Thyroid gland (tissue), 4 donors: ENCODE measurements at regions not wholly inside any gene's neighbourhood (a gene's known extent, or its start where the extent isn't known, plus 50 kb on each side); places are given as distances from the start of the nearest gene placed in this dataset.

Experiments
- DNase-seq, 2 donors: peaks; one replicate each; pipeline ENCODE4 v3.0.0-alpha.2; 2019
- H3K27ac ChIP-seq, 3 donors: fragments of 200-600 bp; sonication (generic); 1 replicate in 2 of 3; 2 replicates in 1 of 3; pipeline ENCODE4 v1.5.1; 2016 to 2019; ENCODE audit warnings: mild to moderate bottlenecking in 1 of 3, moderate library complexity in 1 of 3
- H3K27me3 ChIP-seq: fragments of 200-600 bp; sonication (generic); one replicate; pipeline ENCODE4 v1.5.1; 2019
- H3K36me3 ChIP-seq, 2 donors: fragments of 200-600 bp; sonication (generic); one replicate each; pipeline ENCODE4 v1.5.1; 2016 to 2019
- H3K4me1 ChIP-seq, 2 donors: fragments of 200-600 bp; sonication (generic); one replicate each; pipeline ENCODE4 v1.5.1; 2017 to 2019
- H3K4me3 ChIP-seq, 3 donors: fragments of 200-600 bp; sonication (generic); replicated peaks in 1 of 3; 1 replicate in 2 of 3; 2 replicates in 1 of 3; pipeline ENCODE4 v1.5.1; 2016; ENCODE audit warnings: mild to moderate bottlenecking in 1 of 3
- H3K9me3 ChIP-seq: fragments of 200-600 bp; sonication (generic); one replicate; pipeline ENCODE4 v1.5.1; 2017
- CTCF ChIP-seq, 6 experiments: fragments of 200-600 bp in 3 of 6; fragments of 450-650 bp in 3 of 6; sonication (generic) in 3 of 6; IDR thresholded peaks; one replicate each; pipeline ENCODE4 v1.5.1; 2016 to 2019; ENCODE audit warnings: antibody characterized with exemption in 6 of 6, mild to moderate bottlenecking in 2 of 6, inconsistent platforms in 1 of 6, moderate library complexity in 1 of 6
- POLR2A ChIP-seq, 2 donors: fragments of 450-650 bp; IDR thresholded peaks; one replicate each; pipeline ENCODE4 v1.6.1; 2017; ENCODE audit warnings: antibody characterized with exemption in 2 of 2, mild to moderate bottlenecking in 2 of 2, moderate library complexity in 1 of 2
- WGBS, 2 donors: methylation state at CpG; one replicate each; pipeline ENCODE4 v1.1.5; 2017; 5-methylcytosine and 5-hydroxymethylcytosine counted together
- intact Hi-C: fragments of 100-400 bp; cut with DNase I; formaldehyde crosslinking; loops from one replicate; pipeline ENCODE4 v1.15.1; 2023

GRCh38 chr6:155706341-155706740 is 250.7 kb upstream of the NOX3 start:
- no peak overlapping the region for H3K4me3 ChIP-seq
- no peak for TF ChIP-seq POLR2A (IDR thresholded peaks at IDR 0.05)
- TF ChIP-seq CTCF (IDR thresholded peaks at IDR 0.05), result no peak
- H3K27me3 ChIP-seq, result no peaks in the 10 kb centered on the region
- DNase-seq, result no peak
- 54 to 70% methylated on average over 2 of the region's 2 CpGs for WGBS, 2 donors
- H3K27ac ChIP-seq, result no peak overlapping the region
- no peaks in the 10 kb centered on the region for H3K9me3 ChIP-seq
- intact Hi-C loops, result no loop called here
- no peaks in the 10 kb centered on the region for H3K36me3 ChIP-seq
- no peaks in the 10 kb centered on the region for H3K4me1 ChIP-seq

DNA sequence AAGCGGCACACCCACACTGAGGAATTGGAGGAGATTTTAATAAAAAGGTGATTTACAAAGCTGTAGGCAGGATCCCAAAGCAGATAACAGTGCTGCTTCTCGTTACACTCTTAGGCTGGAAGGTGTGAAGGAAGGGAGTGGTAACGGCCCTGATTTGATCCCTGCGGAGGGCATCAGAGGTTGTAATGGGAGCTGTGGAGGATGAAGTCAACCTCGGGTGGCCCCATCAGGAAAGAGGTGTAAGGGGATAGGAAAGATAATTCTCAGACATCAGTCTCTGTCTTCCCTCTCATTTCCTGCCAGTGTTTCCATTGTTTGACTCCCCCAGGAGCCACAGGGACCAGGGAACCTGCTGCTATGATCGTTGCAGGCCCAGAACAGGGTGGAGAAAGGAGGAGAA is 245.7 kb upstream of the NOX3 start:
- no peak overlapping the region for H3K4me3 ChIP-seq
- H3K36me3 ChIP-seq, result no peaks in the 10 kb centered on the region
- no peaks in the 10 kb centered on the region for H3K9me3 ChIP-seq
- no peak overlapping the region for H3K27ac ChIP-seq
- intact Hi-C loops, result no loop called here
- WGBS, 2 donors, result 68% methylated on average over 6 of the region's 6 CpGs
- no peaks in the 10 kb centered on the region for H3K4me1 ChIP-seq
- no peak for TF ChIP-seq CTCF (IDR thresholded peaks at IDR 0.05)
- TF ChIP-seq POLR2A (IDR thresholded peaks at IDR 0.05), result no peak
- H3K27me3 ChIP-seq, result no peaks in the 10 kb centered on the region
- no peak for DNase-seq

GRCh38 chr6:155695495-155695894 is 239.9 kb upstream of the NOX3 start:
- intact Hi-C loops, result no loop called here
- no peaks in the 10 kb centered on the region for H3K9me3 ChIP-seq

GRCh38 chr6:155694419-155694790 is 238.8 kb upstream of the NOX3 start:
- H3K27me3 ChIP-seq, result no peaks in the 10 kb centered on the region
- TF ChIP-seq CTCF (IDR thresholded peaks at IDR 0.05) (no peak), POLR2A (IDR thresholded peaks at IDR 0.05) (no peak)
- no peak overlapping the region for H3K4me3 ChIP-seq
- 93% methylated on average over 3 of the region's 3 CpGs for WGBS, 2 donors
- DNase-seq, result no peak
- no peaks in the 10 kb centered on the region for H3K9me3 ChIP-seq
- H3K36me3 ChIP-seq, result no peaks in the 10 kb centered on the region
- intact Hi-C loops, result no loop called here
- no peaks in the 10 kb centered on the region for H3K4me1 ChIP-seq
- no peak overlapping the region for H3K27ac ChIP-seq

More at GRCh38 chr6:155695495-155695894, 239.9 kb upstream of the NOX3 start:
- no peak for DNase-seq
- Histone ChIP-seq H3K36me3 (no peaks in the 10 kb centered on the region), H3K27ac (no peak overlapping the region), H3K4me3 (no peak overlapping the region), H3K27me3 (no peaks in the 10 kb centered on the region), H3K4me1 (no peaks in the 10 kb centered on the region)
- WGBS, 2 donors, result 94 to 97% methylated on average over 7 of the region's 7 CpGs
- no peak for TF ChIP-seq POLR2A (IDR thresholded peaks at IDR 0.05)
- no peak for TF ChIP-seq CTCF (IDR thresholded peaks at IDR 0.05)

- H3K4me1 ChIP-seq, result no peaks in the 10 kb centered on the region
- no peak overlapping the region for H3K27ac ChIP-seq
- no peak for DNase-seq
- WGBS, 2 donors, result 65 to 71% methylated on average over 10 of the region's 10 CpGs
- intact Hi-C loops, result no loop called here
- no peaks in the 10 kb centered on the region for H3K9me3 ChIP-seq
- no peak for TF ChIP-seq CTCF (IDR thresholded peaks at IDR 0.05)
- TF ChIP-seq POLR2A (IDR thresholded peaks at IDR 0.05), result no peak
- H3K36me3 ChIP-seq, result no peaks in the 10 kb centered on the region
- no peak overlapping the region for H3K4me3 ChIP-seq
- no peaks in the 10 kb centered on the region for H3K27me3 ChIP-seq
Measured at GRCh38 chr6:155693573-155694418, 238.2 kb upstream of the NOX3 start.
